NCI-H187 (cell line): ENCODE measurements at regions not wholly inside any gene's neighbourhood (a gene's known extent, or its start where the extent isn't known, plus 50 kb on each side); places are given as distances from the start of the nearest gene placed in this dataset.
"Not testable (repeated sequence)": the region's sequence is repeated elsewhere in the genome, so short reads cannot be mapped to it uniquely, and the experiment has no call there.

Source experiments
- DNase-seq, 2 experiments: peaks; one replicate each; lab custom pipeline; 2025; lab: John Stamatoyannopoulos, UW

- DNase-seq, result no peak
Observed at GRCh38 chr14:30160608-30161007, 233.0 kb upstream of the PRKD1 start.

GRCh38 chr14:30162066-30162465, 234.4 kb upstream of the PRKD1 start:
- DNase-seq, result no peak

- DNase-seq, result no peak
Observed at GRCh38 chr14:30165255-30165654, 237.6 kb upstream of the PRKD1 start.

- no peak for DNase-seq
Observed at GRCh38 chr14:30177781-30178180, 250.1 kb upstream of the PRKD1 start.

- no peak for DNase-seq
Observed at GRCh38 chr14:30179381-30180130, 251.9 kb upstream of the PRKD1 start.

GRCh38 chr14:30180219-30180618, 252.6 kb upstream of the PRKD1 start:
- no peak for DNase-seq

GRCh38 chr14:30185832-30186231, 258.2 kb upstream of the PRKD1 start:
- DNase-seq, result no peak

- DNase-seq, result no peak
Observed at GRCh38 chr14:30191639-30192279, 264.1 kb upstream of the PRKD1 start.

- DNase-seq, result no peak
Observed at GRCh38 chr14:30193101-30193500, 265.5 kb upstream of the PRKD1 start.

GRCh38 chr14:30193845-30194501, 266.3 kb upstream of the PRKD1 start:
- no peak for DNase-seq

GRCh38 chr14:30194741-30195148, 267.1 kb upstream of the PRKD1 start:
- no peak for DNase-seq

GRCh38 chr14:30195941-30196340, 268.3 kb upstream of the PRKD1 start:
- DNase-seq, result no peak

- no peak for DNase-seq
Observed at GRCh38 chr14:30196861-30197260, 269.2 kb upstream of the PRKD1 start.

- not testable (repeated sequence) for DNase-seq
Observed at GRCh38 chr14:30198720-30199119, 271.1 kb upstream of the PRKD1 start.

- DNase-seq, result no peak
Observed at GRCh38 chr14:30204431-30204980, 276.9 kb upstream of the PRKD1 start.

GRCh38 chr14:30209136-30209535, 281.5 kb upstream of the PRKD1 start:
- DNase-seq, result no peak

- no peak for DNase-seq
Observed at GRCh38 chr14:30210630-30211029, 283.0 kb upstream of the PRKD1 start.

- no peak for DNase-seq
Observed at GRCh38 chr14:30211326-30211725, 283.7 kb upstream of the PRKD1 start.

GRCh38 chr14:30214014-30214413, 286.4 kb upstream of the PRKD1 start:
- DNase-seq, result no peak

- peak; percentile 8 to 15 for DNase-seq
Observed at GRCh38 chr14:30214461-30215090, 286.9 kb upstream of the PRKD1 start.

GRCh38 chr14:30218907-30219306, 291.3 kb upstream of the PRKD1 start:
- no peak for DNase-seq

- DNase-seq, result no peak
Observed at GRCh38 chr14:30221546-30221945, 293.9 kb upstream of the PRKD1 start.
